GM19023 (cell line): ENCODE measurements at regions not wholly inside any gene's neighbourhood (a gene's known extent, or its start where the extent isn't known, plus 50 kb on each side); places are given as distances from the start of the nearest gene placed in this dataset.

Source experiments
- ATAC-seq: cut with Tn5 transposase; IDR thresholded peaks from one replicate; pipeline ENCODE4 v1.9.1; 2021; ENCODE audit warnings: mild to moderate bottlenecking, moderate library complexity; ENCODE audit not compliant: unreplicated experiment

- ATAC-seq, result no peak
Observed at GRCh38 chr1:65486613-65487012, 66.1 kb downstream of the LEPR start.

GRCh38 chr1:65489481-65489880 is 69.0 kb downstream of the LEPR start:
- no peak for ATAC-seq

GRCh38 chr1:65490231-65491009 is 70.0 kb downstream of the LEPR start:
- no peak for ATAC-seq

GRCh38 chr1:65491472-65491871 is 71.0 kb downstream of the LEPR start:
- ATAC-seq, result no peak

DNA sequence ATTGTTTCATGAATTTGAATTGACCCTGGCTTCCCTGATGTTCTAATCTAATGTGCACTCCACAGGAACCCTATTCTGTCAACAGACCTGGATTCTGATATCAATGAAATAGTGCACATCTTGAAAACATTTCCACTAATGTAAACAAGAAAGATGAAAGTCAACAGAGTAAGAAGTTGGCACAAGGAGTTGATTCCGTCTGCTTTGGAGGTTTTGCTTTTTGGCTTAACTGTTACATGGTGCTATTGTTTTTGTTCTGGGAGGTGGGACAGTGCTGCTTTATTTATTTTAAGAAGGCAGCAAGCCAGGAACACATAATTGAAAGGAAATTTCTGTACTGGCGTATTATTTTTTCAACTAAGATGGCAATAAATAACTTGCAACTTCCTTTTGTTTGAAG is 73.3 kb downstream of the LEPR start:
- ATAC-seq, result no peak

- ATAC-seq, result no peak
Observed at GRCh38 chr1:65494671-65495070, 74.2 kb downstream of the LEPR start.

- no peak for ATAC-seq
Observed at GRCh38 chr1:65495137-65495536, 74.7 kb downstream of the LEPR start.

GRCh38 chr1:65497256-65497830 is 76.9 kb downstream of the LEPR start:
- ATAC-seq, result no peak

DNA sequence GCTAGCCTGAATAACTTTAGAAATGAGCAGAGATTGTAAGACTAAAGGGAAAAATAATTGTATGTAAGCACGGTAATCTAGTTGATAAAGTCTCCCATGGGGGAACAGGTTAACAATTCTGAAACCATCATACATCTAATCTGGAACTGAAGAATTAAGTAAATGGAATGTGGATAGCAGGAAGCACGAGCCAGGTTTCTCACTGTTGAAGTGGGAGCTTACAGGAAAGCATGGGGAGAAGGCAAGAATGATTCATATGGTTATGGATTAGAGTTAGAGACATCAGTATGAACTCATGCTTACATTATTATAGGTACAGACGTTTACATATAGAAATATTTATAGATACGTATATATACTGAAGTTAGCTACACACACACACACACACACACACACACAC is 83.0 kb downstream of the LEPR start:
- no peak for ATAC-seq

GRCh38 chr1:65504263-65504662 is 83.8 kb downstream of the LEPR start:
- no peak for ATAC-seq

GRCh38 chr1:65505547-65506300 is 85.3 kb downstream of the LEPR start:
- no peak for ATAC-seq

DNA sequence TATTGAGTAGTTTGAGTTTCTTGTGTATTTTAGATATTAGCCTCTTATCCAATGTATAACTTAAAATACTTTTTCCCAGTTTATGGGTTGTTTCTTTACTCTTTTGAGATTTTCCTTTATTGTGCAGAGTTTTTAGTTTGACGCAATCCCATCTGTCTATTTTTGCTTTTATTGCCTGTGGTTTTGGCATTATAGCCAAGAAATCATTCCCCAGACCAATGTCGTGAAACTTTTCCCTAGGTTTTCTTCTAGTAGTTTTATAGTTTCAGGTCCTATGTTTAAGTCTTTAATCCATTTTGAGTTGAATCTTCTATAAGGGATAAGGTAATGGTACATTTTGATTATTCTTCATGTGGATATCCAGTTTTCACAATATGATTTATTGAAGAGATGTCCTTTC is 87.6 kb downstream of the LEPR start:
- no peak for ATAC-seq

DNA sequence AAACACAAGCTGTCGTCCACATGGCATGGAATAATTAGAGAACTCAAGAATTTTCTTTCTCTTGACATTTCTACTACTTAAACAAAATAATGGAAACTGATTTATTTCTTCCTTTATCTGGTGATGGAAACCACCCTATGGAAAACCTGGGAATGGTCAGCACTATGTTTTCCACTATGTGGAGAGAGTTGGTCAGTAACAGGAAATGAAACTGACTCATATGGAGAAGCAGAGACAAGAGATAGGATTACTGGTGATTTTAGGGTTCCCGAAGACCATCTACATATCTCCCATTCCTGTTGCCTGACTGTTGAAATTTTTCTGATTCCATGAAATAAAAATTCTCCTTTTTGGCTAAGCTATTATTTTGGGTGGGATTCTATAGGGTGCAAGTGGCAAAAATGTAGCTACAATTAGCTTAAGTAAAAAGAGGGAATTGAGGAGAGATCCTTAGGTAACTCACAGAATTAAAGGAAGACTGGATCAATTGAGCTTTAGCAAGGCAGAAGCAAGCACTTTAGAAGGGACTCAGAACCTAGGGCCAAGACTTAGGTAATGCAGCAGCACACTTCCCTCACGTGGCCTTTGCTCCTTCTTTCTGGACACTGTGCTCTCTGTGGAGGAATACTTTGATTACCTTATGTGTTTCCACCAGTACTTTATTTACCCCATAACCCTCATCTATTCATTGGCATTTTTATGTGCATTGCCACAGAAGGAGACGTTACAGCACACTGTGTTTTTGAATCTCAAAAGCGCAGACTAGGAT is 89.6 kb downstream of the LEPR start:
- ATAC-seq, result no peak

- no peak for ATAC-seq
Observed at GRCh38 chr1:65510961-65511360, 90.5 kb downstream of the LEPR start.

DNA sequence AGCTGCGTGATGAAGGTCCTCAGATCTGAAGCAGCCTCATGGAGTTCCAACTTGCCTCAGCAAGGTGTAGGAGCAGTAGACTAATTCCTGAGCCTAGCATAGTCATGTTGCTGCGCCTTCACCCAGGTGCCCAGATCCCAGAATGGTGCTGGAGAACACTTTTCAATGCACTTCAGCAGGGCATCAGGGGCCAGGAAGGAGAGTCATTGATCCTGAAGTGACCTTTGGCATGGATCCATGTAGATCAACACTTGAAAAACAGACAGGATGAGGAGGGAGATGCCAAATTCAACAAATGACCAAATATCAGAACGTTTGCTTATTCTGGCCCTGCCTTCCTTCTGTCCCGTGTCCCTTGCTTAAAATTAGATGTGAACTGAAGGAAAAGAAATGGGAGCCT is 91.9 kb downstream of the LEPR start:
- ATAC-seq, result no peak

DNA sequence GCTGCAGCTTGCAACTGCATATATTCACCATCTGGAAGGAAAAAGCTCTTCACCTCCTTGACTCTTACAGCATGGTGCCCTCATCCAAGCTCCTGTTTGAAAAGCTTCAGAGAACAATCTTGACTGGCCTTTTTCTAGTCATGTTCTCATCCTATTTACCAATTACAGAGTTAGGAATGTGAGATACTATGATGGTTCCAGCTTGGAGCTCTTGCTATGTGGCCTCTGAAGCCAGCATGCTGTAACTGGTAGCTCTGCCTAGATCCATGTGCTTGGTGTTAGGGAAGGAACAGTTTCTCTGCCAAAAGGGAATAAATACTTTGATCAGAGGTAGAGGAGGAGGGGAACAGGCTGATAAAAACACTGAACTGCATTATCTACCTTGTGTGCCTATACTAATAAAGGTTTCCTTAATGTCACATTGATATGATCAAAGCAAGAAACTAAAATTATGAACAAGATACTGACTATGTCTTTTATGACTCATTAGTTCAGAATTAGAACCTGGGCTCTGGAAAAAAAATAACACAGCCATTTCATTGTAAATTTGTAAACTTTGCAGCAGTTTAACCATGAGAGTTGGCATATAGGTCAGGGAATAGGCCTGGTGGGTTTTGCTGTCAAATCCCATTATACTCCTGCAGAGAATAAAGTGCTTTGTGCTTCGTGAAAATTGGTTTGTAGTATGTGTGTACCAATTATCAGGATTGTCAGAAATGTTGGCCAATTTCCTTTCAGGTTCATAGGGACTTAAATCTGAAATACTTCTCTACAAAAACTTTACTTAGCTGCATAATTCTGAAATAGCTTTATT is 92.7 kb downstream of the LEPR start:
- no peak for ATAC-seq

DNA sequence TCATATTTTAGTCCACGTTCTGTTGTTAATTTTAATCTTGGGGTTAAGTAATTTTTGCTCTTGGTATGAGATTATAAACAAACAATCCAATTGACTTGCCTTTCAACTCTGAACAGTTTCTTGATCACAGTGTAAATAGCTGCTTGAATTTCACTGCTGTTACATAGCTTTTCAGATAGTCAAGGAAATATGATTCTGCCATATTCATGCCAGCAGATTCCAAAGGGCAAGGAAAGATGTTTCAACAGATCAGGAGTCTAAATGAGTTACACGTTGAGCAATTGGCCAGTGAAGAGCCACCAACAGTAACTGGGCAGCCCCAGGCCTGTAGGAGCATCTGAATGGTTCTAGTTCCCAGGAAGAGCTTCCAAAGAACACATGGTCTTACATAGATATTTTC is 93.6 kb downstream of the LEPR start:
- no peak for ATAC-seq

DNA sequence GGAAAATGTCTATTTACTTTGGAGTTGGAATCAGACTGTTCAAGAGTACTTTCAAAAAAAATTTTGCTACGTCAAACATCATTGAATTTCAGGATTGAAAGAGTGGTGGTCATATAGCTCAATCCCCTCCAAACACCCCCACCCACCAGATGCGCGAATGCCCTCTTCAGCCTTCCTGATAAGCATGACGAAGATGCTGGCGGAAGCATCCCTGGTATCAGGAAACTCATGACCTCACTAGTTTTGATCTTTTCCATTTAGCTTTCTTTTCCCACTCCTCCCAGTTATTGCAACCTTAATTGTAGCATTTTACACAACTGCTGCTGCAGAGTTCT is 104.4 kb downstream of the LEPR start:
- no peak for ATAC-seq

GRCh38 chr1:65525266-65526048 is 105.0 kb downstream of the LEPR start:
- no peak for ATAC-seq

DNA sequence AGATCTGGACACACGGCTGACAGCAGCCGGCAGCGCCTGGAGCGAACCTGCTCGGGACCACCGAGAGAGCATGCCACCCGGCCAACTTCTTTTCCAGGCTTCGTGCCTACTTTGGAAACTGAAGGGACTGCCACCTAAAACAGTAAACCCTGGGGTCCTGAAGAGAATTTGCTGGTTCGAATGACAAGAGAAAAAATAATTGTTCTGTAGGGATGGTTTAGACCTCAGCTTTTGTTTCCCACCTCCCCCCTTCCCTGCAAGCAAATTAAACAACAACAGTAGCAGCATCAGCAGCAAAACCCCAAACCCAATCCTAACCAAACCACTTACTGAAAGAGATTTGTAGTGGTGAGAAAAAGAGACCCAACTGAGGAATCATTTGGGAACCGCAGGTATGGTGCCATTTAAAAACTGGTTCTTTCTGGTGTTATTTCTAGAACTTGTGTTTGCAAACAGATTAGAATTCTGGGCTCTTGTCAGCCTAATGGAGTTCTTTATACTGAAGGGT is 105.6 kb downstream of the LEPR start:
- ATAC-seq, result no peak
